Heart right ventricle (tissue), 16 donors: ENCODE measurements at regions not wholly inside any gene's neighbourhood (a gene's known extent, or its start where the extent isn't known, plus 50 kb on each side); places are given as distances from the start of the nearest gene placed in this dataset.
A peak's percentile ranks its signal among the peaks of the same experiment; 100 is the strongest.

ENCODE experiments used
- ATAC-seq, 8 donors: fragments of 200-7000 bp; cut with Tn5 transposase; one replicate each; pipeline ENCODE4 v1.9.1; 2020; ENCODE audit warnings: mild to moderate bottlenecking in 8 of 8, moderate library complexity in 8 of 8, moderate number of reproducible peaks in 1 of 8
- DNase-seq, 2 donors: peaks; one replicate each; pipeline ENCODE4 v3.0.0-alpha.2; 2020
- H3K27ac ChIP-seq, 10 donors: fragments of 200-600 bp; sonication (generic) in 2 of 10; one replicate each; pipeline versions ENCODE4 v1.5.0 to v1.8.0; 2020 to 2022; ENCODE audit warnings: mild to moderate bottlenecking in 3 of 10
- H3K27me3 ChIP-seq, 7 donors: fragments of 200-600 bp; one replicate each; pipeline ENCODE4 v1.8.0; 2021 to 2022; ENCODE audit warnings: mild to moderate bottlenecking in 2 of 7
- H3K36me3 ChIP-seq, 9 donors: fragments of 200-600 bp; sonication (generic) in 1 of 9; one replicate each; pipeline versions ENCODE4 v1.5.0 to v1.8.0; 2020 to 2022; ENCODE audit warnings: mild to moderate bottlenecking in 2 of 9
- H3K4me1 ChIP-seq, 9 donors: fragments of 200-600 bp; sonication (generic) in 1 of 9; one replicate each; pipeline versions ENCODE4 v1.5.0 to v1.8.0; 2020 to 2022; ENCODE audit warnings: mild to moderate bottlenecking in 4 of 9
- H3K4me3 ChIP-seq, 10 donors: fragments of 200-600 bp; sonication (generic) in 2 of 10; one replicate each; pipeline versions ENCODE4 v1.5.0 to v1.8.0; 2020 to 2022; ENCODE audit warnings: mild to moderate bottlenecking in 7 of 10, moderate library complexity in 2 of 10
- H3K9me3 ChIP-seq, 11 donors: fragments of 200-600 bp in 10 of 11; sonication (generic) in 2 of 11; one replicate each; pipeline versions ENCODE4 v1.5.0 to v1.8.0; 2013 to 2022; ENCODE audit warnings: mild to moderate bottlenecking in 2 of 11, control low read depth in 1 of 11, moderate library complexity in 1 of 11
- CTCF ChIP-seq, 9 donors: fragments of 200-600 bp; sonication (generic) in 2 of 9; IDR thresholded peaks; one replicate each; pipeline versions ENCODE4 v1.5.0 to v1.8.0; 2021 to 2022; ENCODE audit warnings: antibody characterized with exemption in 9 of 9, mild to moderate bottlenecking in 5 of 9, moderate library complexity in 1 of 9
- whole genome bisulfite sequencing, 2 donors: extraction: QIAGEN DNeasy Blood & Tissue Kit; methylation state at CpG; one replicate each; pipeline ENCODE4 v1.1.7; 2013; ENCODE audit warnings: inconsistent platforms in 1 of 2; 5-methylcytosine and 5-hydroxymethylcytosine counted together
- intact Hi-C, 10 donors: fragments of 100-400 bp; cut with DNase I; formaldehyde crosslinking; loops; one replicate each; pipeline versions ENCODE4 v1.11.1 to v1.14.2; 2022
- donor health status: Arrhythmogenic right ventricular cardiomyopathy.
- donor health status: ischemic (EF 13 %, LVEDD 7.1; RV severe dilation, severe dysfunction).
- donor health status: healthy with polysubstance abuse.
- donor health status: DM: no; HTN: yes; CAD: no.
- donor health status: DM: no; HTN: no; CAD: no.
- donor health status: ischemic (EF 25% LVEDD 6.9; RV normal size, moderate dysfunction).
- donor health status: ischemic (EF 25% LVEDD 5.7; RV mildly dilated, moderate dysfunction).
- donor health status: healthy.
- donor health status: DM: yes; HTN: yes; CAD: no.
- donor health status: Ischemic cardiomyopathy.
- donor health status: ischemic (EF 35%, LVEDD 5.7; RV mildly dilated, moderate dysfunction).
- donor health status: nonischemic (EF 11% LVEDD 7.7; RV severe dilation, severe dysfunction).
- donor health status: DM: yes; HTN: yes; CAD: no.
- donor health status: PGD.
- donor health status: ischemic (EF 29% LVEDD 5.4; RV normal size, mild dysfunction).
- donor health status: nonischemic (EF 23%, LVEDD 6.1; RV moderate dilation, normal function).

GRCh38 chr16:22634954-22635353 is 124.3 kb downstream of the NPIPB5 start:
- Histone ChIP-seq H3K36me3 (no peaks in the 10 kb centered on the region), H3K4me1 (no peaks in the 10 kb centered on the region), H3K27me3 (peaks cover 0 to 60% (median 33%) of the 10 kb centered on the region in 7 donors), H3K27ac (no peak overlapping the region), H3K4me3 (no peak overlapping the region), H3K9me3 (peaks cover 0 to 11% (median 7%) of the 10 kb centered on the region in 11 donors)
- ATAC-seq (no peak), DNase-seq (no peak)
- no peak for TF ChIP-seq CTCF (IDR thresholded peaks at IDR 0.05)
- intact Hi-C loops = no loop called here

- intact Hi-C loops = no loop called here
- Histone ChIP-seq H3K4me3 (no peak overlapping the region), H3K27ac (no peak overlapping the region), H3K36me3 (no peaks in the 10 kb centered on the region), H3K9me3 (peaks cover 0 to 11% (median 7%) of the 10 kb centered on the region in 11 donors), H3K27me3 (peaks cover 0 to 60% (median 33%) of the 10 kb centered on the region in 7 donors), H3K4me1 (no peaks in the 10 kb centered on the region)
- WGBS, 2 donors = 5 to 9% methylated on average over 2 of the region's 2 CpGs
- no peak for DNase-seq
- no peak for TF ChIP-seq CTCF (IDR thresholded peaks at IDR 0.05)
- no peak for ATAC-seq
These were observed 124.7 kb downstream of the NPIPB5 start for GRCh38 chr16:22635357-22635761.

GRCh38 chr16:22635801-22636200 is 125.1 kb downstream of the NPIPB5 start:
- no peak for ATAC-seq
- intact Hi-C loops = no loop called here
- peaks cover 0 to 60% (median 33%) of the 10 kb centered on the region in 7 donors for H3K27me3 ChIP-seq
- no peaks in the 10 kb centered on the region for H3K36me3 ChIP-seq
- H3K27ac ChIP-seq = no peak overlapping the region
- H3K4me1 ChIP-seq = no peaks in the 10 kb centered on the region
- no peak for DNase-seq
- TF ChIP-seq CTCF (IDR thresholded peaks at IDR 0.05) = no peak
- H3K9me3 ChIP-seq = peaks cover 0 to 11% (median 7%) of the 10 kb centered on the region in 11 donors
- WGBS, 2 donors = 36 to 39% methylated on average over 6 of the region's 6 CpGs
- H3K4me3 ChIP-seq = no peak overlapping the region

GRCh38 chr16:22638393-22639206 is 127.9 kb downstream of the NPIPB5 start:
- no peak for TF ChIP-seq CTCF (IDR thresholded peaks at IDR 0.05)
- H3K36me3 ChIP-seq = no peaks in the 10 kb centered on the region
- no peak overlapping the region for H3K27ac ChIP-seq
- H3K4me3 ChIP-seq = no peak overlapping the region
- ATAC-seq = peak in 1 of 8 donors; percentile 39
- intact Hi-C loops = no loop called here
- H3K9me3 ChIP-seq = peaks cover 0 to 11% (median 7%) of the 10 kb centered on the region in 11 donors
- H3K27me3 ChIP-seq = peaks cover 0 to 60% (median 38%) of the 10 kb centered on the region in 7 donors
- DNase-seq = no peak
- H3K4me1 ChIP-seq = no peaks in the 10 kb centered on the region
- 78 to 79% methylated on average over 8 of the region's 8 CpGs for WGBS, 2 donors
